ENCODE measurements at regions not wholly inside any gene's neighbourhood (a gene's known extent, or its start where the extent isn't known, plus 50 kb on each side); places are given as distances from the start of the nearest gene placed in this dataset.
A peak's percentile ranks its signal among the peaks of the same experiment; 100 is the strongest.

GRCh38 chrX:125089761-125090445, 229.8 kb upstream of the TEX13C start:
- H3K4me3 ChIP-seq (ENCODE audit: low read depth in 1 of 3, low read length in 3 of 3), result no peak overlapping the region
- H3K27ac ChIP-seq (ENCODE audit: low read depth in 1 of 3, low read length in 2 of 3), result no peak overlapping the region
- FAIRE-seq, result no peak
- H3K36me3 ChIP-seq (ENCODE audit: control insufficient read depth in 3 of 3, insufficient read depth in 2 of 3, low read depth in 1 of 3, low read length in 3 of 3), result no peaks in the 10 kb centered on the region
- no peak for DNase-seq
- 82 to 84% (median 83%) methylated on average over 7 of the region's 7 CpGs for WGBS, 3 donors
- no peaks in the 10 kb centered on the region for H3K4me1 ChIP-seq (ENCODE audit: control insufficient read depth in 3 of 3, insufficient read depth in 2 of 3, low read depth in 1 of 3, low read length in 2 of 3)
- no peaks in the 10 kb centered on the region for H3K27me3 ChIP-seq (ENCODE audit: control insufficient read depth in 3 of 3, insufficient read depth in 3 of 3, low read length in 3 of 3)
- H3K9me3 ChIP-seq (ENCODE audit: control insufficient read depth in 2 of 2, insufficient read depth in 1 of 2, low read depth in 1 of 2, low read length in 1 of 2), result no peaks in the 10 kb centered on the region

GRCh38 chrX:125093852-125094251, 225.8 kb upstream of the TEX13C start:
- H3K9me3 ChIP-seq (ENCODE audit: control insufficient read depth in 2 of 2, insufficient read depth in 1 of 2, low read depth in 1 of 2, low read length in 1 of 2), result no peaks in the 10 kb centered on the region
- H3K4me3 ChIP-seq (ENCODE audit: low read depth in 1 of 3, low read length in 3 of 3), result no peak overlapping the region
- no peak overlapping the region for H3K27ac ChIP-seq (ENCODE audit: low read depth in 1 of 3, low read length in 2 of 3)
- H3K27me3 ChIP-seq (ENCODE audit: control insufficient read depth in 3 of 3, insufficient read depth in 3 of 3, low read length in 3 of 3), result no peaks in the 10 kb centered on the region
- H3K4me1 ChIP-seq (ENCODE audit: control insufficient read depth in 3 of 3, insufficient read depth in 2 of 3, low read depth in 1 of 3, low read length in 2 of 3), result no peaks in the 10 kb centered on the region
- H3K36me3 ChIP-seq (ENCODE audit: control insufficient read depth in 3 of 3, insufficient read depth in 2 of 3, low read depth in 1 of 3, low read length in 3 of 3), result no peaks in the 10 kb centered on the region
- 26 to 57% (median 29%) methylated on average over 3 of the region's 3 CpGs for WGBS, 3 donors
- no peak for DNase-seq
- no peak for FAIRE-seq

GRCh38 chrX:125094901-125095300, 224.8 kb upstream of the TEX13C start:
- H3K27ac ChIP-seq (ENCODE audit: low read depth in 1 of 3, low read length in 2 of 3), result no peak overlapping the region
- FAIRE-seq, result no peak
- no peak for DNase-seq
- no peak overlapping the region for H3K4me3 ChIP-seq (ENCODE audit: low read depth in 1 of 3, low read length in 3 of 3)
- H3K4me1 ChIP-seq (ENCODE audit: control insufficient read depth in 3 of 3, insufficient read depth in 2 of 3, low read depth in 1 of 3, low read length in 2 of 3), result no peaks in the 10 kb centered on the region
- H3K27me3 ChIP-seq (ENCODE audit: control insufficient read depth in 3 of 3, insufficient read depth in 3 of 3, low read length in 3 of 3), result no peaks in the 10 kb centered on the region
- H3K36me3 ChIP-seq (ENCODE audit: control insufficient read depth in 3 of 3, insufficient read depth in 2 of 3, low read depth in 1 of 3, low read length in 3 of 3), result no peaks in the 10 kb centered on the region
- no peaks in the 10 kb centered on the region for H3K9me3 ChIP-seq (ENCODE audit: control insufficient read depth in 2 of 2, insufficient read depth in 1 of 2, low read depth in 1 of 2, low read length in 1 of 2)

GRCh38 chrX:125096469-125096868, 223.2 kb upstream of the TEX13C start:
- WGBS, 3 donors, result 47 to 83% (median 56%) methylated on average over 2 of the region's 2 CpGs
- FAIRE-seq (no peak), DNase-seq (no peak)
- no peak overlapping the region for H3K27ac ChIP-seq (ENCODE audit: low read depth in 1 of 3, low read length in 2 of 3)
- H3K27me3 ChIP-seq (ENCODE audit: control insufficient read depth in 3 of 3, insufficient read depth in 3 of 3, low read length in 3 of 3), result no peaks in the 10 kb centered on the region
- H3K4me1 ChIP-seq (ENCODE audit: control insufficient read depth in 3 of 3, insufficient read depth in 2 of 3, low read depth in 1 of 3, low read length in 2 of 3), result no peaks in the 10 kb centered on the region
- H3K9me3 ChIP-seq (ENCODE audit: control insufficient read depth in 2 of 2, insufficient read depth in 1 of 2, low read depth in 1 of 2, low read length in 1 of 2), result no peaks in the 10 kb centered on the region
- no peaks in the 10 kb centered on the region for H3K36me3 ChIP-seq (ENCODE audit: control insufficient read depth in 3 of 3, insufficient read depth in 2 of 3, low read depth in 1 of 3, low read length in 3 of 3)
- H3K4me3 ChIP-seq (ENCODE audit: low read depth in 1 of 3, low read length in 3 of 3), result no peak overlapping the region

GRCh38 chrX:125096870-125097269, 222.8 kb upstream of the TEX13C start:
- DNase-seq, result no peak
- no peak for FAIRE-seq
- Histone ChIP-seq H3K9me3 (ENCODE audit: control insufficient read depth in 2 of 2, insufficient read depth in 1 of 2, low read depth in 1 of 2, low read length in 1 of 2) (no peaks in the 10 kb centered on the region), H3K27ac (ENCODE audit: low read depth in 1 of 3, low read length in 2 of 3) (no peak overlapping the region), H3K27me3 (ENCODE audit: control insufficient read depth in 3 of 3, insufficient read depth in 3 of 3, low read length in 3 of 3) (no peaks in the 10 kb centered on the region), H3K36me3 (ENCODE audit: control insufficient read depth in 3 of 3, insufficient read depth in 2 of 3, low read depth in 1 of 3, low read length in 3 of 3) (no peaks in the 10 kb centered on the region), H3K4me1 (ENCODE audit: control insufficient read depth in 3 of 3, insufficient read depth in 2 of 3, low read depth in 1 of 3, low read length in 2 of 3) (no peaks in the 10 kb centered on the region), H3K4me3 (ENCODE audit: low read depth in 1 of 3, low read length in 3 of 3) (no peak overlapping the region)
- WGBS, 3 donors, result 45 to 87% (median 64%) methylated on average over 1 of the region's 1 CpG

- Histone ChIP-seq H3K27me3 (ENCODE audit: control insufficient read depth in 3 of 3, insufficient read depth in 3 of 3, low read length in 3 of 3) (no peaks in the 10 kb centered on the region), H3K9me3 (ENCODE audit: control insufficient read depth in 2 of 2, insufficient read depth in 1 of 2, low read depth in 1 of 2, low read length in 1 of 2) (no peaks in the 10 kb centered on the region), H3K4me3 (ENCODE audit: low read depth in 1 of 3, low read length in 3 of 3) (no peak overlapping the region), H3K4me1 (ENCODE audit: control insufficient read depth in 3 of 3, insufficient read depth in 2 of 3, low read depth in 1 of 3, low read length in 2 of 3) (no peaks in the 10 kb centered on the region), H3K36me3 (ENCODE audit: control insufficient read depth in 3 of 3, insufficient read depth in 2 of 3, low read depth in 1 of 3, low read length in 3 of 3) (no peaks in the 10 kb centered on the region), H3K27ac (ENCODE audit: low read depth in 1 of 3, low read length in 2 of 3) (no peak overlapping the region)
- DNase-seq (no peak), FAIRE-seq (no peak)
- WGBS, 3 donors, result 26 to 80% (median 58%) methylated on average over 1 of the region's 1 CpG
Measured at GRCh38 chrX:125101971-125102755, 217.5 kb upstream of the TEX13C start.

- H3K4me1 ChIP-seq (ENCODE audit: control insufficient read depth in 3 of 3, insufficient read depth in 2 of 3, low read depth in 1 of 3, low read length in 2 of 3), result no peaks in the 10 kb centered on the region
- no peak overlapping the region for H3K27ac ChIP-seq (ENCODE audit: low read depth in 1 of 3, low read length in 2 of 3)
- no peaks in the 10 kb centered on the region for H3K36me3 ChIP-seq (ENCODE audit: control insufficient read depth in 3 of 3, insufficient read depth in 2 of 3, low read depth in 1 of 3, low read length in 3 of 3)
- H3K27me3 ChIP-seq (ENCODE audit: control insufficient read depth in 3 of 3, insufficient read depth in 3 of 3, low read length in 3 of 3), result no peaks in the 10 kb centered on the region
- no peak overlapping the region for H3K4me3 ChIP-seq (ENCODE audit: low read depth in 1 of 3, low read length in 3 of 3)
- H3K9me3 ChIP-seq (ENCODE audit: control insufficient read depth in 2 of 2, insufficient read depth in 1 of 2, low read depth in 1 of 2, low read length in 1 of 2), result no peaks in the 10 kb centered on the region
- WGBS, 3 donors, result 85 to 97% (median 92%) methylated on average over 11 of the region's 11 CpGs
- no peak for FAIRE-seq
- DNase-seq, result no peak
Measured at GRCh38 chrX:125103693-125104092, 216.0 kb upstream of the TEX13C start.

GRCh38 chrX:125108921-125109320, 210.8 kb upstream of the TEX13C start:
- Histone ChIP-seq H3K4me3 (ENCODE audit: low read depth in 1 of 3, low read length in 3 of 3) (no peak overlapping the region), H3K4me1 (ENCODE audit: control insufficient read depth in 3 of 3, insufficient read depth in 2 of 3, low read depth in 1 of 3, low read length in 2 of 3) (no peaks in the 10 kb centered on the region), H3K27me3 (ENCODE audit: control insufficient read depth in 3 of 3, insufficient read depth in 3 of 3, low read length in 3 of 3) (no peaks in the 10 kb centered on the region), H3K36me3 (ENCODE audit: control insufficient read depth in 3 of 3, insufficient read depth in 2 of 3, low read depth in 1 of 3, low read length in 3 of 3) (no peaks in the 10 kb centered on the region), H3K27ac (ENCODE audit: low read depth in 1 of 3, low read length in 2 of 3) (no peak overlapping the region), H3K9me3 (ENCODE audit: control insufficient read depth in 2 of 2, insufficient read depth in 1 of 2, low read depth in 1 of 2, low read length in 1 of 2) (no peaks in the 10 kb centered on the region)
- 79 to 93% (median 83%) methylated on average over 3 of the region's 3 CpGs for WGBS, 3 donors
- FAIRE-seq, result no peak
- no peak for DNase-seq

GRCh38 chrX:125131164-125131563, 188.5 kb upstream of the TEX13C start:
- H3K27me3 ChIP-seq (ENCODE audit: control insufficient read depth in 3 of 3, insufficient read depth in 3 of 3, low read length in 3 of 3), result no peaks in the 10 kb centered on the region
- H3K4me3 ChIP-seq (ENCODE audit: low read depth in 1 of 3, low read length in 3 of 3), result no peak overlapping the region
- H3K36me3 ChIP-seq (ENCODE audit: control insufficient read depth in 3 of 3, insufficient read depth in 2 of 3, low read depth in 1 of 3, low read length in 3 of 3), result no peaks in the 10 kb centered on the region
- H3K9me3 ChIP-seq (ENCODE audit: control insufficient read depth in 2 of 2, insufficient read depth in 1 of 2, low read depth in 1 of 2, low read length in 1 of 2), result no peaks in the 10 kb centered on the region
- peak in 1 of 2 donors; percentile 1 for DNase-seq
- H3K4me1 ChIP-seq (ENCODE audit: control insufficient read depth in 3 of 3, insufficient read depth in 2 of 3, low read depth in 1 of 3, low read length in 2 of 3), result no peaks in the 10 kb centered on the region
- H3K27ac ChIP-seq (ENCODE audit: low read depth in 1 of 3, low read length in 2 of 3), result no peak overlapping the region
- no peak for FAIRE-seq
